ENCODE measurements at regions not wholly inside any gene's neighbourhood (a gene's known extent, or its start where the extent isn't known, plus 50 kb on each side); places are given as distances from the start of the nearest gene placed in this dataset.

DNA sequence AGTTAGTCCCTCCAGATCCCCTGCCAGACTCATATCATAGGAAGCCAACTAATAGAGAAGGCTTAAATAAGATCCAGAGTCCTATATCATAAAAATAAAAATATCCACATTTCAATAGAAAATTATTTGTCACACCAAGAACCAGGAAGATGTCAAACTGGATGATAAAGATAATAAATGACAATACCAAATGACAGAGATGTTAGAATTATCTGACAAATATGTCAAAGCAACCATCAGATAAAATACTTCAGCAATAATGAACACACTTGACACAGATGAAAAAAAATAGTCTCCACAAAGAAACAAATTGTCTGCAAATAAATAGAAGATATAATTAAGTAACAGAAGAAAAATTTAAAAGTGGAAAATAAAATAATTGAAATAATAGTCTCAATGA, 300.7 kb upstream of the FTMT start:
- Mint-ChIP-seq H3K9me3 (peaks cover 2% of the 10 kb centered on the region), H3K36me3 (ENCODE audit: low read depth) (no peaks in the 10 kb centered on the region), H3K27me3 (no peaks in the 10 kb centered on the region), H3K4me1 (no peaks in the 10 kb centered on the region), H3K4me3 (no peak overlapping the region), H3K27ac (no peak overlapping the region)
- CTCF ChIA-PET: no interaction called here
- no peak for DNase-seq
- POLR2A ChIA-PET: no interaction called here

DNA sequence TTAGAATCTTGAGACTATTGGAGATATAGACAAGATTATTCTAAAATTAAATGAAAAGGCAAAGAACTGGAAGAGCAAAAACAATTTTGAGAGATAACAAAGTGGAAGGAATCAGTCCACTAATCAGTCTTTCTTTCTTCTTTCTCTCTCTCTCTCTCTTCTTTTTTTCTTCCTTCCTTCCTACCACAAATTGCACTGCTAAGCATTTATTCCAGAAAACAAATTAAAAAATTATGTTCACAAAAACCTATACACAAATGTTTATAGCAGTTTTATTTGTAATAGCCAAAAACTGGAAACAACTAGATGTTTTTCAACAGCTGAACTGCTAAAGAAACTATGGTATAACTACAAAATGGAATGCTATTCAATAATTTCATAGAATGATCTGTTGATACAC, 291.9 kb upstream of the FTMT start:
- ChIA-PET CTCF (no interaction called here), POLR2A (no interaction called here)
- Mint-ChIP-seq H3K4me1 (no peaks in the 10 kb centered on the region), H3K27ac (no peak overlapping the region), H3K4me3 (no peak overlapping the region), H3K27me3 (no peaks in the 10 kb centered on the region), H3K9me3 (peaks cover 9% of the 10 kb centered on the region), H3K36me3 (ENCODE audit: low read depth) (no peaks in the 10 kb centered on the region)
- no peak for DNase-seq

DNA sequence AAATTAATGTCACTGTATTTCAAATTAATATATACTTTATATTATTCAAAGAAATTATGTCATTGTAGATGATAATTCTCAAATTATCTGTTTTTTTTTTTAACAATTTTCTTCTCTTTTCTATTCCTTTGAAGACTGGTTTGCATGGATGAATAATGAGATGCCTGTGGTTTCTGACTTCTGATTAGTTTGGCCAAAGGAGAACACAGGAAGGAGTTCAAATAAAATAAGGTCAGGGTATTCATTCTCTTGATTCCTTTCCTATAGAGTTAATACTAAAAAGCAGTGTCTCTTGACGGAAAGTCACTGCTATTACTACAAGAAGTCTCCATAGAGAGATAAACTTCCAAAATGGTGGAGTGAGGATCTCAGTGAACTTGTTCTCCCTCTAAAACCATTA, 279.6 kb upstream of the FTMT start:
- no peaks in the 10 kb centered on the region for H3K36me3 Mint-ChIP-seq (ENCODE audit: low read depth)
- DNase-seq: no peak
- H3K4me1 Mint-ChIP-seq: no peaks in the 10 kb centered on the region
- H3K27me3 Mint-ChIP-seq: no peaks in the 10 kb centered on the region
- no peak overlapping the region for H3K27ac Mint-ChIP-seq
- no peaks in the 10 kb centered on the region for H3K9me3 Mint-ChIP-seq
- ChIA-PET CTCF (no interaction called here), POLR2A (no interaction called here)
- no peak overlapping the region for H3K4me3 Mint-ChIP-seq

DNA sequence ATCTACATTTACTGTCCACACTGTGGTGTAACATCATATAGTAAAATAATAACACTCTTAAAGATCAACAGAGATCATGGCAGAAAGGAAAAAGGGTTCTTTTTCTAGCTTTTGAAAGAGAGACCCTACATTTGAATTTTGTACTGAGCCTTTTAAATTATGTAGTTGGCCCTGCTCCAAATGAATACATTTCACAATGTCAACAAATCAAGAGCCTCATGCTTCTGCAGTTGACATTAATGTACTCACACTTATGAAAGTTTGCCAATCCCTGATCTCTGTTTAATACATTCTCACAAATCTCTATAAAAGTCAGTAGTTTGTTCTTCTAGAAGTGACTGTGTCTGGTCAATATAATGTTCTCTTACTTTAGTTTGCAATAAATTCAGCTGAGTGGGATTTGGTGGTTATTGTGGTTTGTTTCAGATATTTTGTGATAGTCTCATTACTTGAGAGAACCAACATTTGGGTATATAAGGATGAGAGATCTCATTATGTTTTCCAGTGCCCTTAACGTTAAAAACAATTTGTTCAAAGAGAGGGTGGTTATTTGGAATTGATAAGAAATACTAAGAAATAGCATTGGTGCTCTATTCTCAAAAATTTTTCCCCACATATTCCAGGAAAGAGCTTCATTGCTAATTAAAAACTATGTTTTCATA, 277.8 kb upstream of the FTMT start:
- Mint-ChIP-seq H3K9me3 (peaks cover 1% of the 10 kb centered on the region), H3K4me3 (no peak overlapping the region), H3K27ac (no peak overlapping the region), H3K27me3 (no peaks in the 10 kb centered on the region), H3K36me3 (ENCODE audit: low read depth) (no peaks in the 10 kb centered on the region), H3K4me1 (no peaks in the 10 kb centered on the region)
- CTCF ChIA-PET: no interaction called here
- DNase-seq: no peak
- POLR2A ChIA-PET: no interaction called here

DNA sequence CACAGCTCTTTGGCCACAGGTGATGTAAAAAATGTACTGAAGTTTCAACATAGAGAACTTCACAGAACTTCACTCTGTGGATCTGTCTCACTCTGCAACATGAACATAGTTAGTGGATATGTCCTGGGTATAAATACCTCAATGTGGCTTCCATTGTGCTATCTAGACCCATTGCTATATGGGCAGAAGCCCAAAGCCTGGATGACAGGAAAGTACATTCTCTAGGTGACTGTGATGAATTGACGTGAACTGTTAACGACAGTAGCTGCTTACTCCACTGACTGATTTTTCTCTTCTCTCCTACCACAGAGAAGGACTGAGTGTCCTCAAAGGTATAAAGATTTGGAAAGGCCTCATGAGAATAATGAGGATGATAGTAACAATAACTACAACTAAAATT, 270.1 kb upstream of the FTMT start:
- ChIA-PET POLR2A (no interaction called here), CTCF (no interaction called here)
- no peaks in the 10 kb centered on the region for H3K27me3 Mint-ChIP-seq
- H3K36me3 Mint-ChIP-seq (ENCODE audit: low read depth): no peaks in the 10 kb centered on the region
- peaks cover 9% of the 10 kb centered on the region for H3K9me3 Mint-ChIP-seq
- H3K27ac Mint-ChIP-seq: no peak overlapping the region
- DNase-seq: no peak
- no peak overlapping the region for H3K4me3 Mint-ChIP-seq
- H3K4me1 Mint-ChIP-seq: no peaks in the 10 kb centered on the region

DNA sequence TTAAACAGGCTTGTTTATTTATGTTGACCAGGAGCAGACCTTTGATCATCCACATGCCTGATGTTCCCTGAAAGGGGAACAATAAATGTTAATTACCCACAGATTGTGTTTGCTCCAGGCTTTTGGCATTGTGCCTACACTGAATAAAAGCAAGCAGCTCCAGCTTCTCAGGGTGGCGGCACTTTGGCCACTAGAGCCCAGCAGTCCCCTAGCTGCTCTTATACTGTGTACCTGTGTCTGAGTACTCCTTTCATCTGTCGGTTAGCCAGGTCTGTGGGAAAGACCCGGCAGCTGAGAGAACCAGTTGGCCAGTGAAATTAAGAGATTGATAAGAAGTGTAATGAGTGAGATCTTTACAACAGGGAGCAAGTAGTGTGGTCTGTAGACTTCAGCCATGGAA, 254.8 kb upstream of the FTMT start:
- no peaks in the 10 kb centered on the region for H3K4me1 Mint-ChIP-seq
- no peaks in the 10 kb centered on the region for H3K27me3 Mint-ChIP-seq
- CTCF ChIA-PET: no interaction called here
- no peak overlapping the region for H3K27ac Mint-ChIP-seq
- peaks cover 6% of the 10 kb centered on the region for H3K9me3 Mint-ChIP-seq
- DNase-seq: no peak
- POLR2A ChIA-PET: no interaction called here
- no peak overlapping the region for H3K4me3 Mint-ChIP-seq
- H3K36me3 Mint-ChIP-seq (ENCODE audit: low read depth): no peaks in the 10 kb centered on the region

DNA sequence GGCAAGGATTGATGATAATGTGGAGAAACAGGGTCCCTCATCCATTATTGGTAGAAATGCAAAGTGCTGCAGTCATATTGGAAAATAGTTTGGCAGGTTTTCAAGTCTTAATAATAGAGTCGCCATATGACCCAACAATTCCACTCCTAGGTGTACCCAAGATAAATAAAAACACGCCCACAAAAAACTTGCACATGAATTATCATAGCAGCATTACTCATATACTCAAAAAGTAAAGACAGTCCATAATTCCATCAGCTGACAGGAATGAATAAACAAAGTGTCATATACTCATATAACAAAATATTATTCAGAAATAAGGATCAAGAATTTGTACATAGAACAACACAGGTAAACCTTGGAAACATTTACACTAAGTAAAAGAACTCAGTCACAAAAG, 242.9 kb upstream of the FTMT start:
- H3K27ac Mint-ChIP-seq: no peak overlapping the region
- no peaks in the 10 kb centered on the region for H3K36me3 Mint-ChIP-seq (ENCODE audit: low read depth)
- no peaks in the 10 kb centered on the region for H3K27me3 Mint-ChIP-seq
- no peaks in the 10 kb centered on the region for H3K4me1 Mint-ChIP-seq
- peaks cover 11% of the 10 kb centered on the region for H3K9me3 Mint-ChIP-seq
- no peak overlapping the region for H3K4me3 Mint-ChIP-seq
- POLR2A ChIA-PET: no interaction called here
- CTCF ChIA-PET: no interaction called here
- no peak for DNase-seq

DNA sequence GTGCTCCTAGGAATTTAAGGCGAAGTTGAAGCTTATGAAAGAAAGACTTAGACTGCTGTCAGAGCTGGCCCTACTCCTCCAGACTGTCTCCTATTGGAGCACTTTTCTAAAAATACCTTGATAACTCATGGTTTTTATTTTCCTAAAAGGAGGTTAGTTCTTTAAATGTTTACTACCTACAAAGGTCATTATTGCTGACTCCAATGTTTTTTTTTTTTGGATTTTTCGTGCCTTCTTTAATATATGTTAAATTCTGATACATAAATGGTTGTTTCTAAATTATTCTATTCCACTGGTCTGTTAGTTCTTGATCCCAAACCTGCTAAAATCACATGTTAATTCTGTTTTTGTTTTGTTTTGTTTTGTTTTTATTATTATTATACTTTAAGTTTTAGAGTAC, 227.6 kb upstream of the FTMT start:
- no peak for DNase-seq
- Mint-ChIP-seq H3K36me3 (ENCODE audit: low read depth) (no peaks in the 10 kb centered on the region), H3K4me3 (no peak overlapping the region), H3K27me3 (no peaks in the 10 kb centered on the region), H3K4me1 (no peaks in the 10 kb centered on the region), H3K27ac (no peak overlapping the region), H3K9me3 (no peaks in the 10 kb centered on the region)
- CTCF ChIA-PET: no interaction called here
- POLR2A ChIA-PET: no interaction called here

DNA sequence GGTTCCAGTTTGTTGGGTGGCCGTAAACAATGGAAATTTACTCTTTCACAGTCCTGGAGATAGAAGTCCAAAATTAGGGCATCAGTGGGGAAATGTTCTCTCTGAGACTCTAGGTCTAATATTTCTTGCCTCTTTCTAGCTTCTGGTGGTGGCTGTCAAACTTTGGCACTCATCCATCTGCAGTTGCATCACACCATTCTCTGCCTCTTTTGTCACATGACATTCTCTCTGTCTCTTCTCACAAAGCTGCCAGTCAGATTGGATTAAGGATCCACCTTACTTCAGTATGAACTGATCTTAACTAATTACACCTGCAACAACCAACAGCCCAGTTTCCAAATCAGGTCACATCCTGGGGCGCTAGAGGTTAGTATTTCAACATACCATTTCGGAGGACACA, 222.9 kb upstream of the FTMT start:
- no peaks in the 10 kb centered on the region for H3K9me3 Mint-ChIP-seq
- no peaks in the 10 kb centered on the region for H3K4me1 Mint-ChIP-seq
- no peaks in the 10 kb centered on the region for H3K27me3 Mint-ChIP-seq
- H3K4me3 Mint-ChIP-seq: no peak overlapping the region
- H3K27ac Mint-ChIP-seq: no peak overlapping the region
- no peaks in the 10 kb centered on the region for H3K36me3 Mint-ChIP-seq (ENCODE audit: low read depth)
- DNase-seq: no peak
- ChIA-PET CTCF (no interaction called here), POLR2A (no interaction called here)

DNA sequence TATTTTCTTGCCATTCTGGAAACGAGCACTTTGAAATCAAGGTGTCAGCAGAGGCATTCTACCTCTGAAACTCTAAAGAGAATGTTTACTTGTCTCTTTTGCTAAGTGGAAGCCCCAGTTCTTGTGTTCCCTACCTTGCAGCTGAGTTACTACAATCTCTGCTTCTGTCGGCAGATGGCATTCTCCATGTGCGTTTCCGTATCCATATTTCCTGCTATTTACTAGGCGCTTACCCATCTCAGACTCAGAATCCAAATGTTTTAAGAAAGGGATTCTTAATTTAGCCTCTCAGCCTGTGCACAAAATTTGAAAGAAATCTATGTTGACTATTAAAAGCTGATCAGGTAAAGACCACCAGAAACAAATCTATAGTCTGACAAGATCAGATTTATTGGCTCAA, 221.3 kb upstream of the FTMT start:
- H3K27ac Mint-ChIP-seq: no peak overlapping the region
- DNase-seq: no peak
- H3K36me3 Mint-ChIP-seq (ENCODE audit: low read depth): no peaks in the 10 kb centered on the region
- ChIA-PET POLR2A (no interaction called here), CTCF (no interaction called here)
- H3K27me3 Mint-ChIP-seq: no peaks in the 10 kb centered on the region
- no peak overlapping the region for H3K4me3 Mint-ChIP-seq
- H3K9me3 Mint-ChIP-seq: no peaks in the 10 kb centered on the region
- no peaks in the 10 kb centered on the region for H3K4me1 Mint-ChIP-seq

DNA sequence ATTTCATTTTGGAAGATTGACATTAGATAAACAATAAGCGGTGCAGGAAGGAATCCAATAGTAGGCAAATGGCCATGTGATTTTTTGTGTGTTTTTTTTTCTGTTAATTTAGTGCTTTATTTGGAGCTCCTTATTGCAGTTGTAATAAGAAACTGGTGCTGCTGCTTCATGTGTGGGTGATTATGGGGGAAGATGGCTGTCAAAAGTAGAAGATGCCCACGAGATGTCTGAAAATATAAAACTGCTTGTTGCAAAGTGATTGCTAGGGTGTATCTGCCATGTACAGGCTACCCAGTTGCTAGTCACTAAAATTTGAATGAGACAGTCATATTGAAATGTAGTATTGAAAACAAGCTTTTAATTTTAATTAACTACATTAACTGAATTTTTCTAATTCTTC, 216.7 kb upstream of the FTMT start:
- Mint-ChIP-seq H3K4me3 (no peak overlapping the region), H3K4me1 (no peaks in the 10 kb centered on the region), H3K36me3 (ENCODE audit: low read depth) (no peaks in the 10 kb centered on the region), H3K27me3 (no peaks in the 10 kb centered on the region), H3K9me3 (peaks cover 3% of the 10 kb centered on the region), H3K27ac (no peak overlapping the region)
- POLR2A ChIA-PET: no interaction called here
- no peak for DNase-seq
- CTCF ChIA-PET: no interaction called here

DNA sequence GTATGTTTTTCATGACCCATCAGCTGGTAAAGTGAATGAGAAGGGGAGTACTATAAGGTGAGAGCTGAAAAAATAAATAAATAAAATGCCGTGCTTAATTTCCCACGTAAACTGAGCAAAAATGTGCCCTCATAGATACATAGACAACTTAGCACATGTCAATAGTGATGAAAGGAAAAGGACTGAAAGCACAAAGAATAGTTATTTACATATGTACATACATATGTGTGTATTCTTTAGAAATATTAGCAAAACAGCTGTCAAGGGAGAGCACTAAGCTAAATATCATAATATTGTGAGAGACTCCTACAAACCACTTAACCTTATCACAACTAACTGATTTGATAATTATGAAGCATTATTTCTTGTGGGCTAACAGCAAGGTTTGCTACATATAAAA, 213.6 kb upstream of the FTMT start:
- POLR2A ChIA-PET: no interaction called here

DNA sequence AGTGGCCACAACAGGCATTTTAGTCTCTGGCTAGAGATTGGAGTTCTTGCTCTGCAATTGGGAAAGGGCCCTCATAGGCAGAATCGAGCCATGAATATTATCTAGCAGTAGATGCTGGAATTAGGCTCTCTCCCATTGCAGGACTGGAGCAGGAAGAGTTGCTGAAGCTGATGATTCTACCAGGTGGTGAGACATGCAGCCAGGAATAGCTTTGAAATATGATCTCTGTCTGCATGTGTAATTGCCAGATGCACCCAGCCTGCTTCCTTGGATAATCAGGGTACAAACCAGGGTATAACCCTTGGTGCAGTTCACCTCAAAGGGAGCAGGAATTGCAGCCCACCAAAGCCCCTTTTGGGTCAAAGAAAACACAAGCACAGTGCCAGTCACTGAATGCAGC, 211.4 kb upstream of the FTMT start:
- Mint-ChIP-seq H3K4me1 (no peaks in the 10 kb centered on the region), H3K9me3 (peaks cover 6% of the 10 kb centered on the region), H3K36me3 (ENCODE audit: low read depth) (no peaks in the 10 kb centered on the region), H3K4me3 (no peak overlapping the region), H3K27me3 (no peaks in the 10 kb centered on the region), H3K27ac (no peak overlapping the region)
- ChIA-PET POLR2A (no interaction called here), CTCF (no interaction called here)
- DNase-seq: no peak

More for the DNA sequence above, 213.6 kb upstream of the FTMT start:
- DNase-seq: no peak
- Mint-ChIP-seq H3K27ac (no peak overlapping the region), H3K9me3 (peaks cover 6% of the 10 kb centered on the region), H3K4me3 (no peak overlapping the region), H3K27me3 (no peaks in the 10 kb centered on the region), H3K4me1 (no peaks in the 10 kb centered on the region), H3K36me3 (ENCODE audit: low read depth) (no peaks in the 10 kb centered on the region)
- CTCF ChIA-PET: no interaction called here

DNA sequence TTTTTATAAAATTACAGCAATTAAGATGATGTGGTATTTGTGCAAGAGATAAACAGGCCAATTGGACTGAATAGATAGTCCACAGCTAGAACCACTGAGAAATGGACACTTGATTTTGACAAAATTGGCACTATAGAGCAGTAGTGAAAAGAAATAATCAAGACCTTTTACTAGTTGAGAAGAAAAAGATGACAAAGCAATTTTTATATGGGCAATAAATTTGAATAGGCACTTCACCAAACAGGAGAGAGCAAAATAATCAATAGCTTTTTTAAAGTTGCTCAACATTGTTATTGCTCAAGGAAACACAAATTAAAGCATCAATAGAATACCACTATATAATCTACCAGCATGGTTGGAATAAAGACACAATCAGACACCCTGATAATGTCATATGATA, 193.5 kb upstream of the FTMT start:
- H3K27ac Mint-ChIP-seq: no peak overlapping the region
- H3K36me3 Mint-ChIP-seq (ENCODE audit: low read depth): no peaks in the 10 kb centered on the region
- H3K9me3 Mint-ChIP-seq: peaks cover 5% of the 10 kb centered on the region
- no peaks in the 10 kb centered on the region for H3K4me1 Mint-ChIP-seq
- no peak for DNase-seq
- ChIA-PET POLR2A (no interaction called here), CTCF (no interaction called here)
- H3K4me3 Mint-ChIP-seq: no peak overlapping the region
- H3K27me3 Mint-ChIP-seq: no peaks in the 10 kb centered on the region

DNA sequence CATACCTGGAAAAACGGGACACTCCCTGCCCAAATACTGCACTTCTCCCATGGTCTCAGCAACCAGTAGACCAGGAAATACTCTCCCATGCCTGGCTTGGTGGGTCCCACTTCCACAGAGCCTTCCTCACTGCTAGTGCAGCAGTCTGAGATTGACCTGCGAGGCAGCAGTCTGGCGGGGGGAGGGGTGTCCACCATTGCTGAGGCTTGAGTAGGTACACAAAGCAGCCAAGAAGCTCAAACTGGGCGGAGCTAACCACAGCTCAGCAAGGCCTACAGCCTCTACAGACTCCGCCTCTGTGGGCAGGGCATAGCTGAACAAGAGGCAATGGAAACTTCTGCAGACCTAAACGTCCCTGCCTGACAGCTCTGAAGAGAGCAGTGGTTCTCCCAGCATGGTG, 191.5 kb upstream of the FTMT start:
- Mint-ChIP-seq H3K27me3 (no peaks in the 10 kb centered on the region), H3K27ac (no peak overlapping the region), H3K9me3 (peaks cover 12% of the 10 kb centered on the region), H3K4me1 (no peaks in the 10 kb centered on the region), H3K4me3 (no peak overlapping the region), H3K36me3 (ENCODE audit: low read depth) (no peaks in the 10 kb centered on the region)
- no peak for DNase-seq
- CTCF ChIA-PET: no interaction called here
- POLR2A ChIA-PET: no interaction called here

All from activated CD4-positive, alpha-beta memory T cell treated with anti-CD3 and anti-CD28 coated beads, Interleukin-2, amount 10 ng/mL, durations not matched to agents 7 days and 5 days (primary cell).